Stomach (tissue), 4 donors: ENCODE measurements at regions not wholly inside any gene's neighbourhood (a gene's known extent, or its start where the extent isn't known, plus 50 kb on each side); places are given as distances from the start of the nearest gene placed in this dataset.

Experiments used
- CTCF ChIP-seq, 7 experiments: fragments of 450-650 bp in 4 of 7; fragments of 200-600 bp in 3 of 7; sonication (generic) in 3 of 7; IDR thresholded peaks; one replicate each; pipeline ENCODE4 v1.5.1; 2016 to 2019; ENCODE audit warnings: antibody characterized with exemption in 7 of 7, control low read depth in 2 of 7, mild to moderate bottlenecking in 1 of 7
- EP300 ChIP-seq: sonication (generic); formaldehyde crosslinking; IDR thresholded peaks from one replicate; pipeline ENCODE4 v1.6.1; 2017; ENCODE audit warnings: antibody characterized with exemption
- POLR2A ChIP-seq, 4 donors: fragments of 450-650 bp; IDR thresholded peaks; one replicate each; pipeline ENCODE4 v1.6.1; 2016; ENCODE audit warnings: antibody characterized with exemption in 4 of 4, control low read depth in 2 of 4, mild to moderate bottlenecking in 1 of 4, moderate library complexity in 1 of 4

DNA sequence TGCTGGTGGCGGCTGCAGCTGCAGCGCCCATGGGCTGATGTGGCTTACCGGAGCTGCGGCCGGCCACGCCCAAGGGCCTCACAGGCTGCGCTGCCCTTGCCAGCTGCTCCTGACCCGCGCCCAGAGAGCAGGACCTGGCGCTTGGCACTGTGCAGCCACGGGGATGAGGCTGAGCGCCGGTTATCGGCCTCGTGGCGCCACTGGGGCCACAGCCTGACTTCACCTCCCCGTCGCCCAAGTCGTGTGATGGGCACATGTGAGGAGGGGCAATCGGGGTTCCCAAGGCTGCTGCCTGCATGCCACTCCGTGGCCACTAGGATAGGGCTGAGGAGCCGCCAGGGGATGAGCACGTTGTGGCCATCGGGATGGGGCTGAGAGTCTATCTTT, 77.2 kb upstream of the PABPC3 start:
- TF ChIP-seq CTCF (IDR thresholded peaks at IDR 0.05): no peak
- TF ChIP-seq POLR2A (IDR thresholded peaks at IDR 0.05): no peak
- no peak for TF ChIP-seq EP300
